Testis (tissue), 2 donors: ENCODE measurements at regions not wholly inside any gene's neighbourhood (a gene's known extent, or its start where the extent isn't known, plus 50 kb on each side); places are given as distances from the start of the nearest gene placed in this dataset.
A peak's percentile ranks its signal among the peaks of the same experiment; 100 is the strongest.

ENCODE experiments used
- DNase-seq: peaks from one replicate; pipeline ENCODE4 v3.0.0-alpha.2; 2019
- H3K27ac ChIP-seq, 2 donors: fragments of 200-600 bp; sonication (generic); one replicate each; pipeline ENCODE4 v1.5.1; 2019
- H3K27me3 ChIP-seq: fragments of 200-600 bp; sonication (generic); one replicate; pipeline ENCODE4 v1.5.1; 2019
- H3K36me3 ChIP-seq: fragments of 200-600 bp; sonication (generic); one replicate; pipeline ENCODE4 v1.5.1; 2017; ENCODE audit warnings: low read depth; ENCODE audit errors: missing control alignments
- H3K4me1 ChIP-seq: fragments of 200-600 bp; sonication (generic); one replicate; pipeline ENCODE4 v1.5.1; 2019
- H3K4me3 ChIP-seq, 2 donors: fragments of 200-600 bp; sonication (generic); one replicate each; pipeline ENCODE4 v1.5.1; 2017 to 2019
- H3K9me3 ChIP-seq: fragments of 200-600 bp; sonication (generic); one replicate; pipeline ENCODE4 v1.5.1; 2017
- POLR2A ChIP-seq: fragments of 450-650 bp; IDR thresholded peaks from one replicate; pipeline ENCODE4 v1.6.1; 2017; ENCODE audit warnings: antibody characterized with exemption, mild to moderate bottlenecking, moderate library complexity
- WGBS, 2 donors: methylation state at CpG; one replicate each; pipeline ENCODE4 v1.1.5; 2018; 5-methylcytosine and 5-hydroxymethylcytosine counted together
- intact Hi-C: fragments of 100-400 bp; cut with DNase I; formaldehyde crosslinking; loops from one replicate; pipeline ENCODE4 v1.15.1; 2023; ENCODE audit warnings: low total_unique reads
- TF ChIP-seq, protein P1 (sequence below), 3 experiments: fragments of 450-650 bp in 2 of 3; fragments of 200-600 bp in 1 of 3; sonication (generic) in 1 of 3; IDR thresholded peaks; one replicate each; pipeline ENCODE4 v1.5.1; 2016 to 2019; ENCODE audit warnings: antibody characterized with exemption in 3 of 3, mild to moderate bottlenecking in 2 of 3, moderate library complexity in 1 of 3

DNA sequence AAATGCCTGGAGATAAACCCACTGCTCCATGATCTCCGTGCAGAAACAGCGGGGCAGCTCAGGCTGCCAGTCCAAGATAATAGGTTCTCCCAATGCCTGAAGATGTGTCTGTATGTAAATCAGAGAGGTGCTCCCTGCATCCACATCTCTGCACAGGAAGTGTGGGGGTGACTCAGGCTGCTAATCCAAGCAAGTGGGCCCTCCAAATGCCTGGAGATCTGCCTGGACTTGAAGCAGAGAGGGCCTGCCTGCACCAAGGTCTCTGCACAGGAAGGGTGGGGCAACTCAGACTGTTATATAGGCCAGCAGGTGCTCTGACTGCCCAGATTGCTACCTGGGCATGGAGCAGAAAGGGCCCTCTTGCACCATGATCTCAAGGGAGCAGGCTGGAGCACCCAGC, 504.7 kb downstream of the LRFN5 start:
- 93% methylated on average over 2 of the region's 2 CpGs for WGBS, 2 donors
- Histone ChIP-seq H3K9me3 (no peaks in the 10 kb centered on the region), H3K27me3 (no peaks in the 10 kb centered on the region), H3K4me1 (no peaks in the 10 kb centered on the region), H3K4me3 (no peak overlapping the region), H3K27ac (no peak overlapping the region), H3K36me3 (no peaks in the 10 kb centered on the region)
- intact Hi-C loops, result no loop called here
- TF ChIP-seq, protein P1, sequence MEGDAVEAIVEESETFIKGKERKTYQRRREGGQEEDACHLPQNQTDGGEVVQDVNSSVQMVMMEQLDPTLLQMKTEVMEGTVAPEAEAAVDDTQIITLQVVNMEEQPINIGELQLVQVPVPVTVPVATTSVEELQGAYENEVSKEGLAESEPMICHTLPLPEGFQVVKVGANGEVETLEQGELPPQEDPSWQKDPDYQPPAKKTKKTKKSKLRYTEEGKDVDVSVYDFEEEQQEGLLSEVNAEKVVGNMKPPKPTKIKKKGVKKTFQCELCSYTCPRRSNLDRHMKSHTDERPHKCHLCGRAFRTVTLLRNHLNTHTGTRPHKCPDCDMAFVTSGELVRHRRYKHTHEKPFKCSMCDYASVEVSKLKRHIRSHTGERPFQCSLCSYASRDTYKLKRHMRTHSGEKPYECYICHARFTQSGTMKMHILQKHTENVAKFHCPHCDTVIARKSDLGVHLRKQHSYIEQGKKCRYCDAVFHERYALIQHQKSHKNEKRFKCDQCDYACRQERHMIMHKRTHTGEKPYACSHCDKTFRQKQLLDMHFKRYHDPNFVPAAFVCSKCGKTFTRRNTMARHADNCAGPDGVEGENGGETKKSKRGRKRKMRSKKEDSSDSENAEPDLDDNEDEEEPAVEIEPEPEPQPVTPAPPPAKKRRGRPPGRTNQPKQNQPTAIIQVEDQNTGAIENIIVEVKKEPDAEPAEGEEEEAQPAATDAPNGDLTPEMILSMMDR (IDR thresholded peaks at IDR 0.05), result no peak
- TF ChIP-seq POLR2A, result no peak
- DNase-seq, result no peak

DNA sequence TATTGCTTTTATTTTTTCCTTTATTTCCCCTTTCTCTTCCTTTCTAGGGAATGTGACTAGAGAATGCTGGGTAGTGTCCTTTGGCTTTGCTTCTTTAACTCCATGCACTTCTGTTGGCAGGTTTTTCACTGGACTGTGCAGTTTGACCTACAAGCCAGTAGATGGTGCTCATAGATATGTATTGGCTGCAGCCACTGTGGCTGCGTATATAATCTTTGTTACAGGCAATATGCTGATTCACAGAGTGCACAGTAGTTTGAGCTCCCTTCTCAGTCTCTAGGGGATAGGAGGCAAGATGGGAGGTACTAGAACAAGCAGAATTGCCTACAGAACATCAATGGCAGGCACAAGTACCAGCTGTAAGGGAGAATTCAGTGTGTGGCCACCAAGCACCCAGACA, 503.5 kb downstream of the LRFN5 start:
- Histone ChIP-seq H3K27ac (no peak overlapping the region), H3K36me3 (no peaks in the 10 kb centered on the region), H3K4me1 (no peaks in the 10 kb centered on the region), H3K9me3 (no peaks in the 10 kb centered on the region), H3K4me3 (no peak overlapping the region), H3K27me3 (no peaks in the 10 kb centered on the region)
- TF ChIP-seq, protein P1 (IDR thresholded peaks at IDR 0.05), result peak in 1 of 3 experiments; percentile 9
- TF ChIP-seq POLR2A, result no peak
- WGBS, 2 donors, result 56 to 100% methylated on average over 1 of the region's 1 CpG
- intact Hi-C loops, result no loop called here
- DNase-seq, result peak; percentile 27

DNA sequence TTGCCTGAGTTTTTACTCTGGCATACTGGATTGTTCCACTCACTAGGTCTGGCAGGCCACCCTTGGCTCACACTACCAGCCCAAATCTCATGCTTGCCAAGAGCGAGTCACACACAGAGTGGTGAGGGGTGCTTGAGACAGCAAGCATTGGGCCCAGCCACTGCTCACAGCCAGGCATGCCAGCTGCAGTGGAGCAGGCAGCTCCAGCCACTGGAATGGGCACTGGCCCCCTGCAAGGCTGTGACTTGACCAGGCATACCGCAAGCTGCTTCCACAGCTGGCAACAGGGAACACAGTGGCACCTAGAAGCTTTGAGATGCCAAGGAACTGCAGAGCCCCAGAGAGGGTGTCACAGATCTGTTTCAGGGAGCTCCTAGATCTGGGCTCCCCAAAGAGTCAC, 488.5 kb downstream of the LRFN5 start:
- H3K4me3 ChIP-seq, result no peak overlapping the region
- no peaks in the 10 kb centered on the region for H3K36me3 ChIP-seq
- TF ChIP-seq, protein P1 (IDR thresholded peaks at IDR 0.05), result no peak
- TF ChIP-seq POLR2A, result no peak
- WGBS, 2 donors, result 78 to 81% methylated on average over 2 of the region's 2 CpGs
- H3K27ac ChIP-seq, result no peak overlapping the region
- no peaks in the 10 kb centered on the region for H3K9me3 ChIP-seq
- H3K27me3 ChIP-seq, result no peaks in the 10 kb centered on the region
- no peak for DNase-seq
- H3K4me1 ChIP-seq, result no peaks in the 10 kb centered on the region
- intact Hi-C loops, result no loop called here

DNA sequence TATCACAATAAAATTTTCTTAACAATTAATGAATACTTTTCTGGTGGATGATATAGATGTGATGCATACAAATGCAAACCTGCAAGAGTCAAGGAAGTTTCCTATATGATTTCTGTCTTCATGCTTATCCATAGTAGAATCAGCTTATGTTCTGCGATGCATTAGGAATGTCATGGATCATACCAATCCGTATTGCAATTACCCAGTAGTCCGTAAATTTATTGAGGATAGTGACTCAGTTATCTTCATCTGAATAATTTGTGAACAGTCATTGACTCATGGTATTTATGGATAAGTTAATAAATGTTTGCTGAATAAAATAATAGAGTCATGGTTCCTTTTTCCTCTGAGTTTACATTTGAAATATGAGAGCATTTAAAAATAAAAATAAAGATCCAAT, 483.4 kb downstream of the LRFN5 start:
- no peak overlapping the region for H3K4me3 ChIP-seq
- H3K36me3 ChIP-seq, result no peaks in the 10 kb centered on the region
- no peak for TF ChIP-seq POLR2A
- TF ChIP-seq, protein P1 (IDR thresholded peaks at IDR 0.05), result no peak
- H3K27me3 ChIP-seq, result no peaks in the 10 kb centered on the region
- H3K27ac ChIP-seq, result no peak overlapping the region
- WGBS, 2 donors, result 83 to 92% methylated on average over 3 of the region's 3 CpGs
- no peaks in the 10 kb centered on the region for H3K4me1 ChIP-seq
- DNase-seq, result no peak
- intact Hi-C loops, result no loop called here
- no peaks in the 10 kb centered on the region for H3K9me3 ChIP-seq

DNA sequence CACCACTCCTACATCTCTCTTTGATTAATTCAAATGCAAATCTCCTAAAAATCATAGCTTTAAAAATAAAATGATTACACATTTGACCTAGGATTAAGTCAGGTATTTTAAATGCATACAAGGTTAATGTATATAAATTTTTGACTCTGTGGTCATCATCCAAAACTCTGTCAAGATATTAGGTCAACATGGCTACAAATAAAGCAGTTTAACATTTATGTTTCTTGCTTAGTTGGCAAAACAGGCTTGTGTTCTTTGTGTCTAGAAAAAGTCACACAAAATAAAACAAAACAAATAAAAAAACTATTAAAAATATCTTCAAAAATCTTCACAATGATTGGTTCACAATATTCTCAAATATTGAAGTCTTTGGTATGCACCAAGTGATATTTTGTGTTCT, 473.2 kb downstream of the LRFN5 start:
- Histone ChIP-seq H3K4me3 (no peak overlapping the region), H3K27me3 (no peaks in the 10 kb centered on the region), H3K27ac (no peak overlapping the region), H3K9me3 (no peaks in the 10 kb centered on the region), H3K4me1 (no peaks in the 10 kb centered on the region), H3K36me3 (no peaks in the 10 kb centered on the region)
- TF ChIP-seq, protein P1 (IDR thresholded peaks at IDR 0.05), result no peak
- no peak for TF ChIP-seq POLR2A
- intact Hi-C loops, result no loop called here
- DNase-seq, result no peak
